HG02885 (cell line): ENCODE measurements at regions not wholly inside any gene's neighbourhood (a gene's known extent, or its start where the extent isn't known, plus 50 kb on each side); places are given as distances from the start of the nearest gene placed in this dataset.

ENCODE experiments used
- ATAC-seq: cut with Tn5 transposase; IDR thresholded peaks from one replicate; pipeline ENCODE4 v1.9.1; 2021; ENCODE audit warnings: mild to moderate bottlenecking; ENCODE audit not compliant: unreplicated experiment, poor library complexity

DNA sequence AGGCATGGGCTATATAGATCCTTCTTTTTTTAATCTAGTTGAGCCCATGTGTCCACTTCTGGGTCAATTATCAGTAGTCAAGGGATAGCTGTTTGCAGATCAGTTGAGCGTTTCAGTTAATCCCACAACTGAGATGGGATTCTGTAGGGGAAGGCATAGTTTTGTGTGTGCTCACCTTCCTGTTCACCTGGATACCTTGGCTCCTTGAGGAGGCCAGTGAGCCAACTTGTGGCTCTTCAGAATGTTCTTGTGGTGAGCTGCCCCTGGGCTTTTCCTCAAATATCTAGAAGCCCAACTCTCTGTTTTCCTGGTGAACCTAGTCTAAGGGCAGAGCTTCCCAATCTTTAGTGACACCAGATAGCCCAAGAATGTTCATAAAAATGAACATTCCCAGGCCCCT is 302.9 kb upstream of the TBX3 start:
- ATAC-seq: no peak

DNA sequence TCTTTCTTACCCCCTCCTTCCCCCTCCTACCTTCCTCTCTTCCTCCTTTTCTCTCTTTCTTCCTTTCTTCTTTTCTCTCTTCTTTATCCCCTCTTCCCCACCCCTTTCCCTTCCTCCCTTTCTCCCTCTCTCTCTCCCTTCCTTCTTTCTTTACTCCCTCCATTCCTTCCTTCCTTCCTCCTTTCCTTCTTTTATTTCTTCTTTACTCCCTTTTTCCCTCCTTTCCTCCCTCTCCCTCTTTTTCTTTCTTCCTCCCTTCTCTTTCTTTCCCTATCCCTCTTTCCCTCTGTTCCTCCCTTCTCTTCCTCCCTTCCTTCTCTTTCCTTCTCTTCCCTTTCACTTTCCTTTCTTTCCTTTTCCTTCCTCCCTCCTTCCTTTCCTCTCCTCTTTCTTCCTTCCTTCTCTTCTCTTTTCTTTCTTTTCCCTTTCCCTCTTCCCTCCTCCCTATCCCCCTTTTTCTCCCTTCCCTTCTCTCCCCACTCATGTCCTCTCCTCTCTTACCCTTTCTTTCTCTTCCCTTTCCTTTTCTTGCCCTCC is 302.3 kb upstream of the TBX3 start:
- no peak for ATAC-seq

DNA sequence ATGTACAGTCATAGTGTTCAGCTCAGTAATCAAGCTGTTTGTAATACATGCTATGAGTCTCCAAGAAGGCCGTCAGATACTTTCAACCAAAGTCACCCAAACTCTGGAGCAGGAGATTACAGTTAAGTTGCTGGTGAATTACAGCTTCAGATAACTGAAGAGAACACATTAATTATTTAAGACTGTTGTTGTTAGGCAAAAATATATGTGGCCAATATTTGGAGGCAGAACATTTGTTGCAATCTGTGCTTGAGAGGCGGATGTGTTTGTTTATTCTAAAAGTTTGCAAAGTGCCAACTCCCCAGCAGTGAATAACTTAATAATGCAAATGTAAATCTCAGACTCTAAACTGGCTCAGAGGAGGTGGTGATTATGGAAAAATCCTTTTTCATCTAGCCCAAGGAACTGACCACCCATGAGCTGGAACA is 300.7 kb upstream of the TBX3 start:
- no peak for ATAC-seq

DNA sequence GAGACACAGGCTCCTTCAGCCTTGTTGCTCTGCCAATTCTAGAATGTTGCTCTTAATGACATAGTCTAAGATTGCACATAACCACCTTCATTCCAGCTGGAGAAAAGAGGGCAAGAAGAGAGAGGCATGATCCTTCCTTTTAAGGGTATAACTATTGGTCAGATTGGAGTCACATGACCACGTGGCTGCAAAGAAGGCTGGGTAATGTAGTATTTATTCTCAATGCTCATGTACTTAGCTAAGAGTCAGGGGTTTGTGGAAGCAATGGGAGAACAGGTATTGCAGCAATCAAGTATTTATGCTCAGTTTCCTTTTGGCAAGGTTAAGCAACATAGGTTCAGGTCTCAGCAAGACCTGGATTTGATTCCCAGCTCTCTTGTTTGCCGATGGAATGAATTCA is 298.8 kb upstream of the TBX3 start:
- no peak for ATAC-seq

DNA sequence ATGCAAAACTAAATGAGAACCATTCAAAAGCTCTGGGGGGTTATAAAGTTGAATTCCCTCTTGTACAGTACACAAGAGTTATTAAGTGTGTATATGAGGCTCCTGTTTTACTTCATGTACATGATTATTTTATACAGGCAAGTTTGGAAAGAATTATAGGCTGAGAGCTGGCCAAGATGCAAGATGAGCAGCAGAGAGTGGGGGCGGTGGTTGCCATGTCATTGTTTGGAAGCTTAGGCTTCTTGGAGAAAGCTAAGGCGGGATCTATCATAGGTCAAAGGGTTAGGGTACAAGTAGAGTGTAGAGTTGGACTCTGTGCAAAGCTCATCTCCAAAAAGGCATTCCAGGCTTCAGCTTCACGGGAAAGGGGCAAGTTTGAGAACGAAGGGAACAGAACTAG is 297.1 kb upstream of the TBX3 start:
- ATAC-seq: no peak

DNA sequence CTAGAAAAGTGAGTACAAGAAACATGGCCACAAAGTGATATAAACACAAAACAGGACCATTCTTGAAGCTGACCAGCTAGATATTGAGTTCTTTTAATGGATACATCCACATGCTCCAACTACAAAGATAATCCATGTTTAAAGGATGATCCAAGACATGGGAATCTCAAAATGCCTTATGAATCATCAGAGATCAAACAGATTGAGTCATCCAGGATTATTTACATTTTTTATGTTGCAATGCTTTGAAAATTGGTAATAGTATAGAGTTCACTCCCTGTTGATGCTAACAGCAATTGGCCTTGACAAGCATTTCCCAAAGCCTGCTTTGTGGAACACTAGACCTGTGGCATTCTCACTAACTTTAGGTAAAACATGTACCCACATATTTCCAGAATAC is 293.0 kb upstream of the TBX3 start:
- no peak for ATAC-seq

DNA sequence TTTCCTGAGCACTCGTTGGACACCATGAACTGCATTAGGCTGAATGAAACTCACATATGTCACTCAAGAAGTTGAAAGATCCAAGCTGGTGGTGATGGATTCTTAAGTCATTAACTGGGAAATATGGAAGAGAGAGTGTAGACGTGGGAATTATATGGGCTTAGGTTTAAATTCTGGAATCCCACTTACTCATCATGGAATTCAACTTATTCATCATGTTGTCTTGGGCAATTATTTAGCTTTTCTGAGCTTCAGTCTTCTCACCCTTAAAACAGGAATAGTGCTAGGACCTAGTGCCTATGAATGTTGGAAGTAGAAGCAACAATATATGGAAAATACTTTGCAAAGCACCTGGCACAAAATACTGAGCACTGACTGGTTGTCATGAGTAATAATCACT is 292.4 kb upstream of the TBX3 start:
- ATAC-seq: no peak

DNA sequence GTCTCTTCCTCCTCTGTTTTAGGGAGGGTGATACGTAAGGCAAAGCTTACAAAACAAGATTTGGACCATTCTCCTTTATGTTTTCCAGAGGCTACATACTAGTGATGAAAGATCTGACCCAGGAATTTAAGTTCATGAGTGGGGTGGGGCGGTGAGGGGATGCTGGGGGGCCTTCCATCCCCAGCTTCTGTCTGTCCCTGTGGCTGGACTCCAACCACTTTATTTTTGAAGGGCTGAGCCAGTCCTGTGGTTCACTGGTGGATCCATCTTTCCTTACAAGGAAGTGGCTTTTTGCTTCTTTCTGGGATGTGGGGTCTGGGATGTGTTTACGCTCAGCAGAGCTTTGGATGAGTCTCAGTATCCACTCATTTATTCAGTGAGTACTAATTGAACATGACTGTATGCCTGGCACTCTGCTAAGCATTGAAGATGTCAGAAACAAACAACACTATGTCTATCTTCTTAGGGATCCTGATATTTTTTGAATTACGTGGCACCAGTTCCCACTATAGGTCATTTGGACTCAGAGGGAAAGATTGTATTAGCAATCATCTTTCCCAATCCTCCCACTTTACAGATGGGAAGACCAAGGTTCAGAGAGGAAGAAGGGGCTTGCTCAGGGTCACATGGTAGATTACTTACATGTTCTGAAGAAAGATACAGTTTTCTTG is 291.8 kb upstream of the TBX3 start:
- ATAC-seq: no peak

DNA sequence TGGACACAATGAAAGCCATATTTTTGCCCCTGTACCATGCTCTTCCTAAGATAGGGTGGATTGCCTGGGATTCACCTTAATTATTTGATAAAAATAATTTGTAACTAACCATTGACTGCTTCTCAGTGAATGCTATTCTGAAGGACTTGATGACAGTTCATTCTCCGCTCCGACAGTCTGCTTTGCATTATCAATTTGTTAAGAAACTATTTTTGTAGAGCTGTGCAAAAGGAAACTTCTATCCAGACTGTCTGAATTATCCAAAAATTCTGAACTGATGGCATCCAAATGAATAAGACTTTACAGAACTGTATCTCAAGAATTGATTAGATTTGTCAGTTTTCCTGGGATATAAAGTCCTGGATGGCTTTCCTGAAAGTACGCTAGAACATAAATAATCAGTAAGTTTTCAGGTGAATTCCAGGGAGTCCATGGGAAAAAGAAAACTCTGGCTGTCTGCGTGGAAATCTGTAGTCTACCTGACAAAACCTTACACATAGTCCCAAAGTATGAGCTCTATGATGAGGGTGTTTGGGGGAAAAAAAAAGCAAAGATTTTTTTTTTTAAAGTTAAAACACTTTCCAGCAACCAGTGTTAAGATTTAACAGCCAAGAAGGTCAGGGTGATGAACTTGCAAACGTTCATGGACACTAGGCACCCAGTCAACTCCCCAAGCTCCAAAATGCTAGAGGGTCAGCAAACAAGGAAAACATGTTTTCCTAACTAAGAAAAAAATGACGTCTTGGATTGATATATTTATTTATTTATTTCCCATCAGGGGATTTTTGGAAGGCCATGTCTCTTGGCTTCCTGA is 291.1 kb upstream of the TBX3 start:
- ATAC-seq: no peak

DNA sequence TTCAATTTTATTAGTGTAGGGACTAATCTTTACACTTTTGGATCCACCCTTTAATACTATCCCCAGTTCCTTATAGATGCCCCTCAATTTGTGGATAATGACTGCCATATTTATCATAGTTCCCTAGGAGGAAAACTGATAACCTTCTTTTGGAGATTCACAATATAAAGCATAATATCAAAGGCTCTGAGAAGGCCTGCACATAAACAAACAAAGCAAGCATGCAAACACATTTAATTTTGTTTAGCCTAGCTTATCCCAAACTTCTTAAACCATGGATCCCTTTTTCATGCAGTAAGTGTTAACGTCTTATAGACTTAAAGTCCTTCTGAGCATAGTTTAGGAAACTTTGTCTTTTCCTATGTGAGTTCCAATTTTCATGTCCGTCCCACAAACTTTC is 290.4 kb upstream of the TBX3 start:
- ATAC-seq: no peak

DNA sequence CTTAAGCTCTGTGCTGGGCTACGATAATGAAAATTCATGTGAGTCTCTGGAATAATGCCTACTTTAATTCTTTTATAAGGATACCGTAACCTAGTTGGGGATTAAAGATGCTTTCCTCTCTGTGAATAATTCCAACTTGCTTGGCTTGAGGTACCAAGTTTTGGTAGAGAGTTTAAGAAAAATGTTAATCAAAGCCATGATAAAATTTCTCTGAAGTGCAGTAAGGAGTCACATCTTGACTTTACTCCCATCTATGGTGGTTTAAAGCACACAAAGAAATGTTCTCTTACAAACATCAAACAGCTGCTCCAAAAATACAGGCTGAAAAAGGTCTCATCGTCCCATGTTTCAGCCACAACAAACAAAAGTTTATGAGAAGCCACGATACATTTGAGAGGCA is 284.8 kb upstream of the TBX3 start:
- ATAC-seq: no peak

DNA sequence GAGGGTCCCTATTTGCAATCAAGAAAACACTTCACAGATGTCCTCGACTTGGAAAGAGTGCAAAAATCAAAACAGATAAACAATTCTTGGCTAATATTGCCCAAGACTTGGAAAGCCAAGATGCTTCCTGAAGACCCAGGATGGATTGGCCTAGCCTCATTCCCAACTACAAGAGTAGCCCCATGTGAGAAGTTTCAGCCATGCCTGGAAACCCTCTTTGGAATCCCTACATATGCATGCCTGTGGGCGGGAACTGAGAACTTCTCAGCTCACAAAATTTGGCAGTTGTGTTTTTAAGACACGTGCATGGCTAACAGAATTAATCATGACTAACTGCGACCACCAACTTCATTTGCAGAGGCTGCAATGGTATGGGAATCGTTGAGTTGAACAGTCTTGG is 283.2 kb upstream of the TBX3 start:
- no peak for ATAC-seq

DNA sequence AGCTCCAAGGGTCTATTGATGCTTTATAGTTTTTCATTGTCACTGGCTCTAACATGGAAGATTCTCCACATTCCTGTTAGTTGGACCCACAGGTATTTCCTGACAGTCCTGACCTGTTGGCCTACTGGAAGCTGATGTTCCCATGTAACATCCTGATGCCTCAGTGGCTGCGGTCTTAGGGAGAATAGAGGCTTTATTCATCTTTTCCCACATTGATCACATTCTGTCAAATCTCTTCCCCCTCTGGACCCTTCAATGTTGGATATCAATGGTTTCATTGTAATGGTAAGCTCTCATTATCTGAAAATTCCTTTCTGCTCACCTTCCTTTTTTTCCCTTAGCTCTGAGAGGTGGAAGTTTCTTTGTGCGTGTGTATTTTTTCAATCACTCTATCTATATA is 280.9 kb upstream of the TBX3 start:
- ATAC-seq: no peak

DNA sequence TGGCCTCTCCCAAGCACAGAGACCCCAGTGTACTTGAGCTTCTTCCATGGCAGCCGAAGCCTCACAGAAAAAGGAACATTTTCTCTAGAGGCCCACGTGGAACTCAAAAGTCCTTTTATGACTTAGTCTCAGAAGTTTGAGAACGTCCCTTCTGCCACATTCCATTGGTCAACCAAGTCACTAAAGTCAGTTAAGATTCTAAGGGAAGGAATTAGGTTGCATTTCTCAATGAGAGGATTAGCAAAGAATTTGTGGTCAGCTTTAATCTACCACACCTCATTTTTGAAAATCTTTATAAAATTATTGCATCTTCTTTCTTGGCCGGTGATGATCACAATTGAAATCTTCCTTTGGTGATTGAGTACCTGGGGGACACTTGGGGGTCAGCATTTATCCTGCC is 279.9 kb upstream of the TBX3 start:
- no peak for ATAC-seq

DNA sequence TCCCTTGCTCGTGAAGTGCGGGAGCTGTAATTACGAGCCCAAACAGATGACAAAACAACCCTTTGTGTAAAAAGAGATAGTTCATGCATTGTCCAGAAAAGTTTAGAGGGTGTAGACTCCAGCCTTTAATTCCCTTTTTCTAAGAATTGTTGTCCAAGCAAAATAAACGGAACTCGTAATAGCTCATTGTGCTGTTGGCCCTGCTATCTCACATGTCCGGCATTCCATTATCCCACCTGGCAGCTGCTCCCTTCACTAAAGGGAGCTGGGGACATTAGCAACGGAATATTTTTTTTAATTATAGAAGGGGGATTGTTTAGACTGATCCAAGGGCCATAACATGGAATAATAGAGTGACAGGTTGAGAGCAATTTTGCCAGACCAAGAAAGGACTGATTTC is 277.5 kb upstream of the TBX3 start:
- no peak for ATAC-seq

DNA sequence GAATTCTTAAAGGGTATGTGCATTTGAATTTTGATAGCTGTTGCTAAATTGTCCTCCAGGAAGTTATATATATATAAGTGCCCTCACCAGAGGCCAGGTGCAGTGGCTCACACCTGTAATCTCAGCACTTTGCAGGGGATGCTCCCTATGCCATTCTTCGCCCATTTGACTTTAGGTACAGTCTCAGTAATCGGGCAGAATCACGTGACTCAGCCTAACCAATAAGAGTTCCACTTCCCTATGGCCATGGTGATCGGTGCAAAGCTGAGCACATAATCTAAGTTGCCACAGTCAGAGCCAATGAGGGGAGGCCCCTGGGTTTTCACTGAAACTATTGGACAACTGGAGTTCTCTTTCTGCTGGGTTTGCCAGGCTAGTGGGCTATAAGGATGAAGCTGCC is 274.6 kb upstream of the TBX3 start:
- ATAC-seq: no peak

DNA sequence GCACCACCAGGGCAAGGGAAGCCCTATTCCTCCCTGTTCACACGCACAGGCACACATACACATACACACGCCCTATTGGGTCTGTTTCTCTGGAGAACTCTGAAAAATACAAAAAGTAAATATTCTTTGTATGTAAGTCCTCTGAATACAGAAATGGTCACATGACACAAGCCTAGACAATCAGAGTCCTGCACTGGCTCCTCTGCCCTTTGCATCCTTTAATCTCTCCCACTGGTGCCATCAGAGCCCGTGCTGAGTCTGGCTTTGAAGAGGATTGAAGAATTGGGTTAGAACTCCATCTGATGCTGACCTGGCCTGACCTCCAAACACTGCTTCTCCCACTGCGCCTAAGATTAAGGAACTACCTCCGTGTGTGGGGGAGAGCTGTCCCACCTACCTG is 273.2 kb upstream of the TBX3 start:
- ATAC-seq: no peak

DNA sequence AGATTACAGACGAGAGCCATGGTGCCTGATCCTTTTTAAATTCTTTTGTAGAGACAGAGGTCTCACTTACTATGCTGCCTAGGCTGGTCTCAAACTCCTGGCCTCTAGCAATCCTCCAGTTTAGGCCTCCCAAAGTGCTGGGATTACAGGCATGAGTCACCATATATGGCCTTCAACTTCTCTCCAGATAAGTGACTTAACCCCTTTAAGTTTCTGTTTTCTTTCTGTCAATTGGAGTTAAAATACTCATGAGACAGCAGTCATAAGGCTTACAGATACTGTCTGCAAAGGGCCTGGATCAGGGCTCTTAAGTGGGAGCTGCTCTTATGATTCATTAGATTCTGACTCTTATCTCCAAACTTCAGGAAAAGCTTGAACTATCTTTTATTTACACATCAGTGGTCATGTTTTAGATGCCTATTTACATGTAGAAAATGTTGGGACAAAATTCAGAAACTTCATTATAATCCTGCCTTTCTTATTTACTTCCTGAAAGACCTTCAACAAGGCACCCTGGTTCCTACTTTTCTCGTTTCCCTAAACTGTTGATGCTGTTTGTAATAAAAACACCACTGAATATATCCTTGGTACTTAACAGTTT is 271.5 kb upstream of the TBX3 start:
- ATAC-seq: no peak

DNA sequence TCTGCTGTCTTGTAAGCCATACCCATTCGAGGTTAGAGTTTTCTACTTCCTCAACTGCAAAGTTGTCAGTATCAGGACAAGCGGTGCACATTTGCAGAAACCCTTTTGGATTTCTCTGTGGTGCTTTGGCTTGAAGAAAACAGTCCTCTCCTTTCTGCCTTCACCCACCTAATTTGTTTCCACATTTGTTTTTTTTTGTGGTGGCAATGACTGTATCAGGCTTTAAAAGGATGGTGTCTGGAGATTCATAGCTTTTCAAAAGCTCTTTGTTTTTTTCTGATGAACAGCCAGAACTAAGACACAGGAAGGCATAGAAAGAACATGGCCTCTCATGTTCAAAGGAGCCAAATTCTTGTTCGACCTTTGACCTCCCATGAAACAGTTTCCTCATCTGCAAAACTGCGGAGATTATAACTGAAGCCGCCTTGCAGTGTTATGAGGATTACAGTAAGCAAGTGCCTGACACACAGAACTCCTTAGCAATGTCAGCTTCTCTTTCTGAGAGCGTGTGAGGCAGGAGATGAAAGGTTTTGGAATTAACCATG is 270.6 kb upstream of the TBX3 start:
- ATAC-seq: no peak

DNA sequence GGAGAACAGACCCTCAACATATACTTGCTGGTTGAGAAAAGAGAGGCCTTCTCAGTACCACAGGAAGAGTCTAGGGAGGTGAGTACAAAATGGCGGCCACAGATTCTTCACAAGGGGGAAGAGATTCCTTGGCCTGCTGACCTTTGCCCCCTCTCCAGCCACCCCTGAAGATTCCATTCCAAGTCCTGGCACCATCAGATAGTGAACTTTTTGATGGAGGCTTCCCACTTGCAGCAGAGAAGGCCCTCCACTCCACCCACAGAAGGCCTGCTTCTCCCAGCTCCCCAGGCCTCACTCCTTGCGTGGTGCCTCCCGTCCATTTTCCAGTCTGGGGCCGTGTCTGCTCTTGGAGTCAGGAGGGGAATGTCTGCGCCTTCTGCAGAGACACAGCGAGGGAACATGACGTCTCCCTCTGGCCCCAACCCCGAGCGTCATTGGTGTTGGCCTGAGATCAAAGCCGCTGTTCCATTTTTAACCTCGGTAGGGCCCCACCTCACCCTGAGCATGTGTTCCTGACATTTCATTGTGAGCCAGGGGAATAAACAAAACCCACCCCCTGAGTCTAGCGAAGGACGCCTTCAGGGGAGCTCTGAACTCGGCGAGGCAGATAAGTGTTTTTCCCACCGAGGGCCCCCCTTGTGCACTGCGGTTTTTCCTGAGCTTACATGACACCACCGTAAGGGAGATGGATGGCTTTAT is 268.7 kb upstream of the TBX3 start:
- ATAC-seq: no peak
